H9 (cell line): ENCODE measurements at regions not wholly inside any gene's neighbourhood (a gene's known extent, or its start where the extent isn't known, plus 50 kb on each side); places are given as distances from the start of the nearest gene placed in this dataset.

Experiments used
- DNase-seq: peaks from one replicate; pipeline ENCODE4 v3.0.0-alpha.2; 2017
- H2AFZ ChIP-seq: one replicate; pipeline ENCODE4 v1.6.1; 2013; ENCODE audit warnings: mild to moderate bottlenecking, low read length, control low read depth, moderate library complexity
- H2AK5ac ChIP-seq: 2 replicates; pipeline ENCODE4 v1.6.1; 2013; ENCODE audit warnings: low read length, control low read depth, mixed read lengths; ENCODE audit not compliant: insufficient read length
- H2BK120ac ChIP-seq: one replicate; pipeline ENCODE4 v1.6.1; 2013; ENCODE audit warnings: low read depth, mild to moderate bottlenecking, low read length, control low read depth, inconsistent platforms; ENCODE audit not compliant: poor library complexity, severe bottlenecking
- H2BK12ac ChIP-seq: 2 replicates; pipeline ENCODE4 v1.6.1; 2013; ENCODE audit warnings: low read length, control low read depth, mixed read lengths, low read depth; ENCODE audit not compliant: insufficient read length
- H2BK15ac ChIP-seq: 2 replicates; pipeline ENCODE4 v1.6.1; 2013; ENCODE audit warnings: low read depth, low read length, control low read depth
- H2BK20ac ChIP-seq: one replicate; pipeline ENCODE4 v1.6.1; 2013; ENCODE audit warnings: low read depth, mild to moderate bottlenecking, low read length, control low read depth, inconsistent platforms; ENCODE audit not compliant: poor library complexity, severe bottlenecking
- H2BK5ac ChIP-seq: 2 replicates; pipeline ENCODE4 v1.6.1; 2013; ENCODE audit warnings: low read length, control low read depth, mixed read lengths; ENCODE audit not compliant: insufficient read length
- H3K14ac ChIP-seq: 2 replicates; pipeline ENCODE4 v1.6.1; 2013; ENCODE audit warnings: low read length, control low read depth; ENCODE audit not compliant: insufficient read depth
- H3K18ac ChIP-seq: 2 replicates; pipeline ENCODE4 v1.6.1; 2013; ENCODE audit warnings: low read depth, mild to moderate bottlenecking, mixed read lengths, low read length, control low read depth; ENCODE audit not compliant: insufficient read length
- H3K23ac ChIP-seq: 2 replicates; pipeline ENCODE4 v1.6.1; 2013; ENCODE audit warnings: low read length, control low read depth, mixed read lengths, low read depth; ENCODE audit not compliant: insufficient read length
- H3K23me2 ChIP-seq: 2 replicates; pipeline ENCODE4 v1.6.1; 2013; ENCODE audit warnings: low read depth, mild to moderate bottlenecking, mixed read lengths, low read length, control low read depth; ENCODE audit not compliant: insufficient read length, poor library complexity, severe bottlenecking
- H3K27ac ChIP-seq: 2 replicates; pipeline ENCODE4 v1.5.1; 2013; ENCODE audit warnings: low read length, control low read depth, mixed read lengths, low read depth; ENCODE audit not compliant: insufficient read length
- H3K27me3 ChIP-seq: 2 replicates; pipeline ENCODE4 v1.6.1; 2013; ENCODE audit warnings: low read length, control low read depth, inconsistent platforms; ENCODE audit not compliant: insufficient read depth
- H3K4ac ChIP-seq: 2 replicates; pipeline ENCODE4 v1.6.1; 2013; ENCODE audit warnings: low read depth, mild to moderate bottlenecking, control low read depth, inconsistent platforms, low read length, moderate library complexity
- H3K4me1 ChIP-seq: 2 replicates; pipeline ENCODE4 v1.6.1; 2013; ENCODE audit warnings: low read length, control low read depth, inconsistent platforms; ENCODE audit not compliant: insufficient read depth
- H3K4me2 ChIP-seq: 2 replicates; pipeline ENCODE4 v1.6.1; 2013; ENCODE audit warnings: low read length, control low read depth, mixed read lengths; ENCODE audit not compliant: insufficient read length, insufficient read depth
- H3K56ac ChIP-seq: 2 replicates; pipeline ENCODE4 v1.6.1; 2013; ENCODE audit warnings: low read depth, mild to moderate bottlenecking, mixed read lengths, low read length, control low read depth; ENCODE audit not compliant: insufficient read length
- H3K79me1 ChIP-seq: 2 replicates; pipeline ENCODE4 v1.6.1; 2013; ENCODE audit warnings: low read depth, mild to moderate bottlenecking, moderate library complexity, low read length, control low read depth, inconsistent platforms; ENCODE audit not compliant: insufficient read depth, poor library complexity, severe bottlenecking
- H3K79me2 ChIP-seq: 2 replicates; pipeline ENCODE4 v1.6.1; 2013; ENCODE audit warnings: low read length, control low read depth, inconsistent platforms; ENCODE audit not compliant: insufficient read depth
- H3K9ac ChIP-seq: 2 replicates; pipeline ENCODE4 v1.6.1; 2013; ENCODE audit warnings: low read length, control low read depth, mixed read lengths; ENCODE audit not compliant: insufficient read length; ENCODE audit errors: extremely low read depth
- H3K9me3 ChIP-seq: one replicate; pipeline ENCODE4 v1.6.1; 2013; ENCODE audit warnings: low read depth, low read length, inconsistent platforms; ENCODE audit not compliant: control insufficient read depth
- H3T11ph ChIP-seq: one replicate; pipeline ENCODE4 v1.6.1; 2013; ENCODE audit warnings: mild to moderate bottlenecking, low read length, control low read depth, inconsistent platforms
- H4K20me1 ChIP-seq: one replicate; pipeline ENCODE4 v1.6.1; 2013; ENCODE audit not compliant: control insufficient read depth, insufficient read length, insufficient read depth
- H4K5ac ChIP-seq: 2 replicates; pipeline ENCODE4 v1.6.1; 2013; ENCODE audit warnings: low read depth, mild to moderate bottlenecking, mixed read lengths, low read length, control low read depth; ENCODE audit not compliant: insufficient read length
- H4K8ac ChIP-seq: replicated peaks from 2 replicates; pipeline ENCODE4 v1.6.1; 2013; ENCODE audit warnings: low read length, control low read depth, mixed read lengths, low read depth; ENCODE audit not compliant: insufficient read length
- H4K91ac ChIP-seq: 2 replicates; pipeline ENCODE4 v1.6.1; 2013; ENCODE audit warnings: low read depth, mild to moderate bottlenecking, moderate library complexity, mixed read lengths, low read length, control low read depth; ENCODE audit not compliant: insufficient read length
- H3K27ac Mint-ChIP-seq, 3 experiments: 2 replicates in 2 of 3; 3 replicates in 1 of 3; pipeline ENCODE4 v1.8.0; 2020 to 2021; ENCODE audit warnings: mixed read lengths in 3 of 3, mild to moderate bottlenecking in 1 of 3, moderate library complexity in 1 of 3
- H3K27me3 Mint-ChIP-seq: 2 replicates; pipeline ENCODE4 v1.8.0; 2021; ENCODE audit warnings: low read depth, mild to moderate bottlenecking, moderate library complexity, mixed read lengths
- H3K36me3 Mint-ChIP-seq, 3 experiments: 2 replicates in 2 of 3; 3 replicates in 1 of 3; pipeline ENCODE4 v1.8.0; 2020 to 2021; ENCODE audit warnings: low read depth in 3 of 3, mixed read lengths in 3 of 3; ENCODE audit not compliant: insufficient read depth in 1 of 3
- H3K4me1 Mint-ChIP-seq, 2 experiments: 2 replicates each; pipeline ENCODE4 v1.8.0; 2020; ENCODE audit warnings: mixed read lengths in 2 of 2
- H3K4me3 Mint-ChIP-seq, 2 experiments: 2 replicates in 1 of 2; 3 replicates in 1 of 2; pipeline ENCODE4 v1.8.0; 2020 to 2021; ENCODE audit warnings: mild to moderate bottlenecking in 2 of 2, mixed read lengths in 2 of 2, moderate library complexity in 1 of 2
- H3K9me3 Mint-ChIP-seq, 2 experiments: 2 replicates in 1 of 2; 3 replicates in 1 of 2; pipeline ENCODE4 v1.8.0; 2020; ENCODE audit warnings: mild to moderate bottlenecking in 2 of 2, mixed read lengths in 2 of 2, moderate library complexity in 1 of 2
- WGBS: extraction: QIAGEN DNeasy Blood & Tissue Kit; methylation state at CpG from one replicate; pipeline ENCODE4 v1.1.7; 2013; ENCODE audit warnings: missing lambda C conversion rate, low lambda C conversion rate, mixed read lengths; ENCODE audit not compliant: insufficient read length; ENCODE audit errors: extremely low coverage; 5-methylcytosine and 5-hydroxymethylcytosine counted together
- TF ChIP-seq, protein P1 (sequence below): fragments of 200-600 bp; sonication (generic); conservative IDR thresholded peaks from 3 replicates; pipeline ENCODE4 v1.8.0; 2021; ENCODE audit warnings: antibody characterized with exemption, mild to moderate bottlenecking

DNA sequence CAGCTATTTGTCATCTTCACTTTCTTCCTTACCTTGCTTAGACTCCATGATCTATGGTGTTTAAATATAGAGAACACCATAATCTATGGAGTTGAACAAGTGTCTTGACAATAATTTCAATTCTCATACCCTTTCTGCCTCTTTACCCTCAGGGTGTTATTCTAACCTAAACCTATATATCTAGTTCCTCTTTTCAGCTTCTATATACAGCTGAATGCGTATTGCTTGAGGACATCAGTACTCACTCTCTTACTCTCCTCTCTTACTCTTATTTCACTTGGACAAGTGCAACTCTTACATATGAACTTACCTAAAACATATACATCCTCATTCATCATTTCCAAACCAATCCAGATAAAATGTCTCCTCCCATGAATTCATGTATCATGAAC, 187.1 kb downstream of the RAP2B start:
- H2AFZ ChIP-seq: no peak overlapping the region
- H3K9me3 ChIP-seq: no peaks in the 10 kb centered on the region
- no peak overlapping the region for H2BK120ac ChIP-seq
- no peak overlapping the region for H3K27ac ChIP-seq
- peaks cover 4 to 25% (median 11%) of the 10 kb centered on the region in 3 experiments; a peak in 5 of 7 replicates for H3K36me3 Mint-ChIP-seq
- H4K5ac ChIP-seq: no peak overlapping the region
- no peak overlapping the region for H3K56ac ChIP-seq
- no peak overlapping the region for H2BK12ac ChIP-seq
- H2BK5ac ChIP-seq: no peak overlapping the region
- peaks cover 6% of the 10 kb centered on the region for H3K4me1 ChIP-seq
- no peak overlapping the region for H4K8ac ChIP-seq
- H3K23me2 ChIP-seq: no peaks in the 10 kb centered on the region
- H3K18ac ChIP-seq: no peak overlapping the region
- no peak overlapping the region for H2BK20ac ChIP-seq
- H3K4me3 Mint-ChIP-seq: no peak overlapping the region
- H2AK5ac ChIP-seq: no peak overlapping the region
- H4K91ac ChIP-seq: no peak overlapping the region
- H3K27me3 Mint-ChIP-seq: peaks cover 75% of the 10 kb centered on the region
- H3K27ac Mint-ChIP-seq: no peak overlapping the region
- no peaks in the 10 kb centered on the region for H3K79me1 ChIP-seq
- H3K4me1 Mint-ChIP-seq: peaks cover 24 to 38% of the 10 kb centered on the region in 2 experiments
- no peak overlapping the region for H2BK15ac ChIP-seq
- TF ChIP-seq, protein P1, sequence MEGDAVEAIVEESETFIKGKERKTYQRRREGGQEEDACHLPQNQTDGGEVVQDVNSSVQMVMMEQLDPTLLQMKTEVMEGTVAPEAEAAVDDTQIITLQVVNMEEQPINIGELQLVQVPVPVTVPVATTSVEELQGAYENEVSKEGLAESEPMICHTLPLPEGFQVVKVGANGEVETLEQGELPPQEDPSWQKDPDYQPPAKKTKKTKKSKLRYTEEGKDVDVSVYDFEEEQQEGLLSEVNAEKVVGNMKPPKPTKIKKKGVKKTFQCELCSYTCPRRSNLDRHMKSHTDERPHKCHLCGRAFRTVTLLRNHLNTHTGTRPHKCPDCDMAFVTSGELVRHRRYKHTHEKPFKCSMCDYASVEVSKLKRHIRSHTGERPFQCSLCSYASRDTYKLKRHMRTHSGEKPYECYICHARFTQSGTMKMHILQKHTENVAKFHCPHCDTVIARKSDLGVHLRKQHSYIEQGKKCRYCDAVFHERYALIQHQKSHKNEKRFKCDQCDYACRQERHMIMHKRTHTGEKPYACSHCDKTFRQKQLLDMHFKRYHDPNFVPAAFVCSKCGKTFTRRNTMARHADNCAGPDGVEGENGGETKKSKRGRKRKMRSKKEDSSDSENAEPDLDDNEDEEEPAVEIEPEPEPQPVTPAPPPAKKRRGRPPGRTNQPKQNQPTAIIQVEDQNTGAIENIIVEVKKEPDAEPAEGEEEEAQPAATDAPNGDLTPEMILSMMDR: no peak
- no peak for DNase-seq
- H3K27me3 ChIP-seq: no peaks in the 10 kb centered on the region; the same call in 1 of the 2 replicates
- WGBS: no CpG with 5 or more reads among the region's 1 CpG
- H3K14ac ChIP-seq: no peak overlapping the region
- no peak overlapping the region for H3K23ac ChIP-seq
- no peak overlapping the region for H3K4me2 ChIP-seq
- no peak overlapping the region for H3T11ph ChIP-seq
- H3K79me2 ChIP-seq: no peaks in the 10 kb centered on the region
- peaks cover 26 to 31% of the 10 kb centered on the region in 2 experiments for H3K9me3 Mint-ChIP-seq
- H3K4ac ChIP-seq: no peak overlapping the region
- H4K20me1 ChIP-seq: no peaks in the 10 kb centered on the region
- no peak overlapping the region for H3K9ac ChIP-seq
